ENCODE measurements at regions not wholly inside any gene's neighbourhood (a gene's known extent, or its start where the extent isn't known, plus 50 kb on each side); places are given as distances from the start of the nearest gene placed in this dataset.

- TF ChIP-seq CTCF (IDR thresholded peaks at IDR 0.05): no peak
- no peak for TF ChIP-seq POLR2A (IDR thresholded peaks at IDR 0.05)
Measured at GRCh38 chr5:44714871-44715561, 93.7 kb upstream of the MRPS30 start.

All from tibial nerve (tissue), 3 donors.